HG03432 (cell line): ENCODE measurements at regions not wholly inside any gene's neighbourhood (a gene's known extent, or its start where the extent isn't known, plus 50 kb on each side); places are given as distances from the start of the nearest gene placed in this dataset.
"Not testable (repeated sequence)": the region's sequence is repeated elsewhere in the genome, so short reads cannot be mapped to it uniquely, and the experiment has no call there.

ENCODE experiments used
- ATAC-seq: cut with Tn5 transposase; IDR thresholded peaks from one replicate; pipeline ENCODE4 v1.9.1; 2021; ENCODE audit warnings: mild to moderate bottlenecking, moderate library complexity; ENCODE audit not compliant: unreplicated experiment

DNA sequence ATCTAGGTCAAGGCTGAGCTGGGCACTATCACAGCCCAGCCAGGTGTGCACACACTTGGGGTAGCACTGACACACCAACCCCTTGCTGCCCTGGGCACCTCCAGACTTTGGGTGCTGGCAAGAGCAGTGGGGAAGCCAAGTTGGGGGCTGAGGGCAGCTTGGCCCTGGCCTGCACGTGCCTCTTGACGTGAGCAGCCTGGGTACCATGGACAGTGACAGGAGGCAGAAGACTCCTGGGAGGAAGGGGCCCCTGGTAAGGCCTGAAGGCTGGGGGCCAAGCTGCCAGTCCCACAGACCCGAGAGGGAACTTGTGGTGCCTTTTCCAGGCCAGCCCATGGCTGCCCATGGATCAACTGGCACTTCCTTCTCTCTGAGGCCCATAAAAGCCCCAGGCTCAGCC is 124.1 kb upstream of the SFSWAP start:
- ATAC-seq: no peak

DNA sequence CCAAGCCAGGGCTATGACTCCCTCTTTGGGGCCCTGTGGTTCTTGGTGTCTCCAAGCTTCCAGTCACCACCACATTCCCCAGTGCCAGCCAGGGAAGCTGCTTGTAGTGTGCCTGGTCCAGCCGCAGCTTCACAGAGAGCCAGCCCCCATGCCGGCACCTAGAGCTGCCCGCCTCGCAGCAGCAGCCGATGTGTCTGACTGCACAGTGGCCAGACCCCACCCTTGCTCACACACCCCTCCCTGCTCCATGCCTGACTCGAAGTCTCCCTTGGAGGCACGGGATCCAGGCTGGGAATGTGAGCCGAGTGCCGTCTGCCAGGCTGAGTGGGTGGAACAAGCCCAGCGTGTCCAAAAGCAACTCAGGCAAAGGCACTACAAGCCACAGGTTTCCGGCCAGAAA is 123.3 kb upstream of the SFSWAP start:
- no peak for ATAC-seq

DNA sequence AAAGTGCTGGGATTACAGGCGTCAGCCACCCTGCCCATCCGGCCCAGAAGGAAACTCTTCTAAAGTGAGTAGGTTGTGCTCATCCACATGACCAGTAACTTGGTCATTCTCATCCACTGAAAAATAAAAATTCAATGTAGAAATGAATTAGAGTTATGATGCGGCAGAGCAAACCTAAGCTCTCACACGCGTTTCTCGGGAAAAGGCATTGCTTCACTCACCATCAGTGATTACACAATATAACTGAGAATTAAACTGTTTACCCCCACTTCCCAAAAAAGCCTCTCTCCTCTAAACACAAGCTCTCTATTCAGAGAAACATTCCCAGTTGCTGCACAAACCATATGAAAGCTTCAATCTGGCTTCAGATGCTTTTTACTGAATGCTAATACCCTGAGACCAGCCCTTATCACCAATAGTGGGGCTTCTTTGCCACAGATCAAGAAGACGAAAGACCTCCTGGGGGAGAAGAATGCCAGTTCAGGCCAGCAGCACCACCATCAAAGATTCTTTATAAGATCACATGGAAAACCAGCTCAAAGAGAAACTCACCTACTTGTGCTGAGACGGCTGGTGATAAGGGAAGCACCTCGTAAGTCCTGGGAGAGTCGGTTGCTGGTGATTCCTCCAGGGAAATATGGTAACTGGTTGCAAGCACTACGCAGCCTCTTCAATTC is 121.5 kb upstream of the SFSWAP start:
- ATAC-seq: no peak

DNA sequence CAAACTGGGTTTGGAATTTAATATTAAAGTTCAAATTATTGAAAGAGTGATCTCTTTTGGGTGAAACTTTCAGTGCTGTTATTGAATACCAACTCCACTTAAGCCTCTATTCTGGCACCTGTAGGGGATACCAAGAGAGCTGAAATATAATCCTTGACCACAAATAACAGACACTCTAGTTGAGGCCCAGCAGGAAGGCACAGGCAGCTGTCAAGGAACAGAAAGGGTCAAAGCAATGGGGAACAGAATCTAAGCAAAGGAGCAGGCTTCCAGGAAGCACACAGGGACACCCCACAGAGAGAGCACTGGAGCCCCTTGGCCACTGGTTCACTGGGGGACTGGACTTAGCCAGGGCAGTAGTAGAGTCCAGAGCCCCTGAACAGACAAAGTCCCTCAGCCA is 120.9 kb upstream of the SFSWAP start:
- no peak for ATAC-seq

DNA sequence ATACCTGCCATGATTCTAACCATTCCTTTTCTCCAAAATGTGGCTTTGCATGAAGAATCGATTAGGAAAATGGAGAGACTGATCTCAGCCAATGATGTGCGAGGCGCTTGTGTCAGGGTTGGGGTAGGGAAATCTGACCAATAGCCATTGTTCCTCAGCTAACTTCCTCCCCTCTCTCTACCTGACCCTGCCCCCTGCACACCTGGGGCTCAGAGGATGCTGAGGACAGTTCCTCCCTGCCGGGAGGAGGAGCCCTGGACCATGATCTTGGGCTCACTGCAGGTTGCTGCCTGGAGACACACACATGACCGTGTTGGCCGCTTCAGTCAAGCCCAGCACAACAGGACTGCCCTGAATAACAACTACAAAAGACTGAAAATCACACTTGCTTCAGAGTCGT is 119.8 kb upstream of the SFSWAP start:
- ATAC-seq: no peak

DNA sequence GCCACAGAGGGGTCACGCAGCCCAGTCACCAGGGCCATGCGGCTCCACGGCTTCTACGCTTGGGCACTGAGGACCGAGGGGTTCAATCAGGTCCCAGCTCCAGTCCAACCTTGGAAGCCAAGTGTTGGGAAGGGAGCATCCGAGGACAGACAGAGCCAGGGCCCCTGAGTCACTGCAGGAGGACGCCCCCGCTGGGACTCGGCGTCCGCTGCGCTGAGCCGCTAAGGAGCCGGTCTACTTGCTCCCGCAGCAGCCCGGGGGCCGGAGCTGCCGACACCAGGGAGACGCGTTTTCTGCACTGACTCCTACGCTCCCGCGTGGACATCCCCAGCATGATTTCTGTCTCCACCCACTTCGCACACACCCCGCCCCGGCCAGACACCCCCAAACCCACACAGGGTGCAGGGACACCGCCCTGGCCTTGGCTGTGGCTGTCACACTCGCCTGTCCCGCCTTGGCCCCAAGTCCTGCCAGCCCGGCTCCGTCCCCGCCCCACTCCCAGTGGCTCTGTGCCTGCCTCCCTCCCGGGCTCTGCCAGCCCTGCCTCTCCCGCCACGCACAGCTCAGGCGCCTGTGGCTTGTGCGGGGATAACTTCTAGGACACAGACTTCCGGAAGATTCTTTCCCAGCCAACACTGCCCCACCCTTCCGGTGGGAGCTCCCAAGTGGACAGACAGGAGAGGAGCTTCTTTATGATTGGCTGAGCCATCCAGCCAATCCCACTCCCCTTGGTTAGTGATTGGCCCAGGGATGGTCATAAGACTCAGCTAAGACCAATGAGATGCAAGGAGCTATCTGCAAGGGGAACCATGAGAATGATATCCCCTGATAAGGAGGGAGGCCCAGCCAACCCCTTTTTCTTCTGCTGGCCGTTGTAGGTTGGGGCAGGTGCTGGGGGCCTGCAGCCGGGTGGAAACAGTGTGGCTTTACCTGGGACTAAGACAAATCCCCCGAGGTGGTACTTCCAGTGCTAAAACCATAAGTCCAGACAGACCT is 118.9 kb upstream of the SFSWAP start:
- ATAC-seq: no peak

DNA sequence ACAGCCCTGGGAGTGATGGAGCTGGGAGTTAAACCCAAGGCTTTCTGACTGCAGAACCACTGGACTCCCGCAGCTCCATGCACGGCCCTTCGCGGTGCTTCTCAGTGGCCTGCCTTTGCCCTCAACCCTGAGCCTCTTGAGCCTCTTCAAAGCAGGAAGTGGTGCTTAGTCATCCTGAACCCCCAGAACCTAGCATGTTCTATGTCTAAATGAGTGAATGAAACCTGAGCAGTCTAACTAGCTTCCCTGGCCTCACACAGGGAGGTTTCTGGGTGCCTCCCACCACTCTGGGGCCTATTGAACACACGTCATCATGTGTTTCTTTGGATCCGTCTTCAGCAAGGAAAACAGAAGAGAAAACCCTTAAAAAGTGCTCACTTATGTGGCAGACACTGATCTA is 117.9 kb upstream of the SFSWAP start:
- peak; percentile 98 for ATAC-seq

DNA sequence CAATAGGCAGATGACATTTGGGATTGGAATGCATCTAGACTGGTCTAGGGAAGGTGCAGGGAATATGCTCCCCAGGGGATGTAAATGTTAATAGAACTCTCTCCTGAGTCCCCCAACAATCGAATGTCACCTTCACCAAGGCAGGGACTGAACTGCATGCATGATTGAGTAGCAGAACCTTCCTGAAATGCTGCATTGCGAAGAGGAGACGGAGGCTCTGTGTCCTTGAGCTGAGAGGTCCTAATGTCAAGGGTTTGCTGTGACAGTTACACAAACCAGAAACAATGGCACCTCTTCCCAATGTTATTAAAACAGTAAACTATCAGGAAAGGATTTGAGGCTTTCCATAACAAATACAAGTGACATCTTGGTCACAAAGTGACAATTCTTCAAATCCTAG is 117.5 kb upstream of the SFSWAP start:
- ATAC-seq: no peak

DNA sequence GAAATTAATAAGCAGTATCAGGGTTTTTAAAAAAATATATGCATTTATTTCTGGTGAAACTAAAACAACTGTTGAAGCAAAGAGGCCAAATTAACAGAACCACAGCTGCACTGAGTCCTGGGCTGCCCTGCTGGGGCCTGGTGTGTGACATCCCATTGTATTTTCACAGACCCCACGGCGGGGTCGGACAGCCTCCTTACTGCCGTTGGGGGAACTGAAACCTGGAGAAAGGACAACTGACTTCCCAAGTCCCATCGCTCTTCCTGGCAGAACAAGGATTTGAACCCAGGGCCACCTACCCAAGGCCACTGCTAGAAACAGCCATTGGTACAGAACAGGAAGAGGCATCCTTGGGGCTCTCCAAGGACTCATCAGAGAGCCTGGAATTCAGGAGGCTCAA is 114.8 kb upstream of the SFSWAP start:
- ATAC-seq: no peak

DNA sequence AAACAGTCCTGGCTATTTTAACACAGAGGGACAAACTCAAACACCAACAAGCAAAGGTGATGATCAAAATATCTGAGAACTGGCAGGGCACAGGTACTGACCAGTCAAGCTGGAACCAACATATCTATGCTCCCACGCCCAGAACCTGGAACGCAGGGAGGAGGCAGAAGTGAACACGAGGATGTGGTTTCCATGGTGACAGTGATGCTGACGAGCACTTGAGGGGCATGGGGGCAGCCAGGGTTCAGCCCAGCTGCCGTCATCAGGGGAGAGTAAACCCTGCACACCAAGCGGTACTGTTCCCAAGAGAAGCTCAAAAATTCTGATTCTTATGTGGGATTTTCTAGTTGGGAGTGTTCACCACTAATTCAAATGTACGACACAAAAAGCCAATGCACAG is 113.6 kb upstream of the SFSWAP start:
- ATAC-seq: no peak

DNA sequence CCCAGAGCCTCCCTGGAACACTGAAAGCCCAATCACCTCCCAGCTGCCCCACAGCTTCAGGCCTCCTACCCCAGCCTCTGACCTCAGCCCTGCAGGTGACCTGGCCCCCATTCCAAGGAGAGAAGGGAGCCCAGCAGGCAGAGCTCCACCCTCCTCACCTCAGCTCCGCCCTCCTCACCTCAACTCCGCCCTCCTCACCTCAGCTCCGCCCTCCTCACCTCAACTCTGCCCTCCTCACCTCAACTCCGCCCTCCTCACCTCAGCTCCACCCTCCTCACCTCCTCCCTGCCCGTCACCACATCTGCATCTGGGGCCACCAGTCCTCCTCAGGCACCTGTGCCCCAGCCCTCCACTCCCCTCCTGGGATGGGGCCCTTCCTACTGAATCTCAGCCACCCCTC is 112.2 kb upstream of the SFSWAP start:
- no peak for ATAC-seq

DNA sequence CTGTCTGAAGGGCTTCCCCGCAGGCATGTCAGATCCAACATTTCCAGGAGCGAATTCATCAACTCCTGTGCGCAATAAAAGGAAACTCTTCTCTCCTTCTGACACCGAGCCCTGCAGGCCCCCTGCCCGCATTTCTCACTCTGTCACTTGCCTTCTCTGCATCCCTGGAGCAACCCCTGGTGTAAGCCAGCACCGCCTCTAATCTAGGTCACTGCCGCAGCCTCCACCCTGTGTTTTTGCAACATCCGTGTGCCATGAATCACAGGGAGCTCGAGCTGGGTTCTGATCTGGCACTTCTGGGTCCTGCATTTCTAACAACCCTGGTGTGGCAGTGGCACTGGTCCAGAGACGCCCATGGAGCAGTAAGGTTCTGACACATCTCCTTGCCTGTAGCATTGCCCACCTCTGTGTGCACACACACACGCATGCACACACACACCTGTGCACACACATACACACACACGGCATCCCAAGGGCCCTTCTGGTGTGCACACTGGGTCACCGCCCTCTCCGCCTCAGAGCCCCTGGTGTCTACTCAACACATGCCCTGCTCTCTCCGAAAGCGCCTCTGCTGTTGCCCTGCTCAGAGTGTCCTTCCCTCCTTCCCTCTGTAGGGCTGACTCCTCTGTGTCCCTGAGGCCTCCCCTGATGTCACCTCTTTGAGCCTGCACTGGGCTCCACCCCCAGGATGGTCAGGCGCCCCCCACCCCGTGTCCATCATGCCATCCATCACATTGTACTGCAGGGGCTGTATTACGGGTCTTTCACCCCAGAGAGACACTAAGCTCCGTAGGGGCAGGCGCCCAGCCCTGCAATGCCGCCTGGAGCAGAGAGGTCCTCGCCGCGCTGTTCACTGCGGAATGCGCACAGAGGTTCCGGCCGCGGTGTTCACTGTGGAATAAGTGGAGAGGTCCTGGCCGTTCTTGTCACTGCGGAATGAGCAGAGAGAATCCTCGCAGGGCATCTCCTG is 111.4 kb upstream of the SFSWAP start:
- no peak for ATAC-seq

DNA sequence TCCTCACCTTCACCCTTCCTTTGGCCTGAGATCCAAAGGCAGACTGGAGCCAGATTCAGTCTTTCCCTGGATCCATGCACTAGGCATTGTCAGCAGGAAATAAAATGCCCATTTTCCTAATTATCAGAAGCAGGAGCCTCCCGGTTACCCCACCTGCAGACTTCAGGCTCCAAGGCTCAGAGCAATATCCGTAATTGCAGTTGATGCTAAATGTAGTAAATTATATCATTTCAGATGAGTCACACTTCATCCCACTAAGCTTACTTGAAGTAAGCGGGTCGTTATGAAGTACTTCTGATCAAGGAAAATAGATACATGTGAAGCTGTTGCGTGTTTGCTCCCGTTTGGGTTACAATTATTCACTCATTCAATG is 110.7 kb upstream of the SFSWAP start:
- ATAC-seq: no peak

DNA sequence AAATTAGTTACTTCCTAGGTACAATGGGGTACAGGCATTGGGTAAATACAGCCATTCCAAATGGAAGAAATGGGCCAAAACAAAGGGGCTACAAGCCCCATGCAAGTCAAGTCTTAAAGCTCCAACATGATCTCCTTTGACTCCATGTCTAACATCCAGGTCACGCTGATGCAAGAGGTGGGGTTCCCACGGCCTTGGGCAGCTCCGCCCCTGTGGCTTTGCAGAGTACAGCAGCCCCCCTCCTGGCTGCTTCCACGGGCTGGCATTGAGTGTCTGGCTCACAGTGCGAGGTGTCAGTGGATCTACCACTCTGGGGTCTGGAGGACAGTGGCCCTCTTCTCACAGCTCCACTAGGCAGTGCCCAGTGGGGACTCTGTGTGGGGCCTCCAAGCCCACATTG is 109.4 kb upstream of the SFSWAP start:
- not testable (repeated sequence) for ATAC-seq

DNA sequence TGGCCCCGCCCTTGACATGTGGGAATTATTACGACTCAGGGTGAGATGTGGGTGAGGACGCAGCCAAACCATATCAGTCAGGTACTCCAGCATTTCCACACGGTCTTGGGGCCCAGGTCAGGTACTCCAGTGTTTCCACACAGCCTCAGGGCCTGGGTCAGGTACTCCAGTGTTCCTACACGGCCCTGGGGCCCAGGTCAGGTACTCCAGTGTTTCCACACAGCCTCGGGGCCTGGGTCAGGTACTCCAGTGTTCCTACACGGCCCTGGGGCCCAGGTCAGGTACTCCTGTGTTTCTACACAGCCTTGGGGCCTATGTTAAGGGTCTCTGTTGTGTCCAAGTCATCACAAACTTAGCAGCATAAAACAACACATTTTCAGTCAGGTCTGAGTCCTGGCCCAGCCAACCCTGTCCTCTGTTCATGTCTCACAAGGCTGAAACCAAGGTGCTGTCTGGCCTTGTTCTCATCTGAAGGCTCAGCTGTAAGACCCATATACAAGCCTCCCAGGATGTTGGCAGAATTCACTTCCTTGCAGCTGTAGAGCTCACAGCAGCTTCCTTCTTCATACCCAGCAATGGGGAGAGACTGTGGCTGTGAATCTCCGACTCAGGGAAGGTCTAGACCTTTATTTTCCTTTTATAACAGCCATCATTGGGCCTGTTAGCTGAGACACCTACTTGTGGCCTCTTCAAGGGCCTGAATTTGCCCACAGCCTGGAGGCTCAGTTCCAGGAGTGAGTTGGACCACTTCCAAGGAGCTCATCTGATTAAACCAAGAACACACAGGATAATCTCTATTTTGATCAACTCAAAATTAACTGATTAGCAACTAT is 107.6 kb upstream of the SFSWAP start:
- ATAC-seq: no peak

DNA sequence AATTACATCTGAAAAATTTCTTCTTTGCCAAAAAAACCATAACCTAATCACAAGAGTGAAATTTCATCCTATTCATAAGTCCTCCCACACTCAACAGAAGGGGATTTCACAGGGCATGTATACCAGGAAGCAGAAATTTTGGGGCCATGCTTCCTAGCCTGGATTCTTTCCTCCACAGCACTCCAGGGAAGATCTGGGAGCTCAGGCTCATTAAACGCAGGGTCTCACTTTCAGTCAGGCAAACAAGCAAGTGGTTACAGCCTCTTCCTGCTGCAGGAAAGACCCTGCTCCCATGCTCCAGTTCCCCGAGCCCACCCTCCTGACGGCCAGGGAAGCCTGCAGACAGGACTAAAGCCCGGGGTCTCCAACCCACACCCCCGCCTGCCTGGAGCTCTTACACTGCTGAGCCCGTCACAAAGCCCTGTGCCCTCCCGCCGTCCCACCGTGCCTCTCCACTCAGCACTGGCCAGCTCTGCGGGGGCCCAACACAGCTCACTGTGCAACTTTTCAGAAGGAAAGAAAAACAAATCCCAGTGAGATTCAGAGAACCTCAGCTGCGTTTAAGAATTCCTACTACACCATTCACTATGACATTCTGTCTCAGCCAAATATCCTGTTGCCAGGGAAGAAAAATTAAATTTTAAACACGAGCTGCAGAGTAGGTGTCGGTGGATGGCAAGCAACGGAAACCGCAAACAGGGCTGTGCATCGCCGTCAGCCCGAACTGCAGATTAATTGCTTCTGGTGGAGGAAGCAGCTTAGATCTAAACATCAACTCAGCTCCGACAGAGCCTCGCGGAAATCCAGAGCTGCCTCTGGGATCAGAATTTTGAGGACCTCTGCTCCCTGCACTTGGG is 106.7 kb upstream of the SFSWAP start:
- ATAC-seq: peak; percentile 26

DNA sequence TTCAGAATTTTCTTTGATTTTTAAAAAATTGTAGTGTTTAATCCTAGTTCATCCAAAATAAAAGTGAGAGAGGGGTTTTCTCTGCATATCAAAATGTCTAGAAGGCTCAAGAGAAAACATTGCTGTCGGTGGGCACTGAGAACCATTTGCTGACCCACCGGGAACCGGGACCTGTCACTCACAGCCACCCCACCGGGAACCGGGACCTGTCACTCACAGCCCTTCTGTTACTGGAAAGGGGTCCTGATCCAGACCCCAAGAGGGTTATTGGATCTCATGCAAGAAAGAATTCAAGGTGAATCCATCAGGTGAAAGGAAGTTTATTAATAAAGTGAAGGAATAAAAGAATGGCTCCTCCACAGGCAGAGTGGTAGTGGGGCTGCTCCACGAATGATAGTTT is 106.0 kb upstream of the SFSWAP start:
- ATAC-seq: no peak

DNA sequence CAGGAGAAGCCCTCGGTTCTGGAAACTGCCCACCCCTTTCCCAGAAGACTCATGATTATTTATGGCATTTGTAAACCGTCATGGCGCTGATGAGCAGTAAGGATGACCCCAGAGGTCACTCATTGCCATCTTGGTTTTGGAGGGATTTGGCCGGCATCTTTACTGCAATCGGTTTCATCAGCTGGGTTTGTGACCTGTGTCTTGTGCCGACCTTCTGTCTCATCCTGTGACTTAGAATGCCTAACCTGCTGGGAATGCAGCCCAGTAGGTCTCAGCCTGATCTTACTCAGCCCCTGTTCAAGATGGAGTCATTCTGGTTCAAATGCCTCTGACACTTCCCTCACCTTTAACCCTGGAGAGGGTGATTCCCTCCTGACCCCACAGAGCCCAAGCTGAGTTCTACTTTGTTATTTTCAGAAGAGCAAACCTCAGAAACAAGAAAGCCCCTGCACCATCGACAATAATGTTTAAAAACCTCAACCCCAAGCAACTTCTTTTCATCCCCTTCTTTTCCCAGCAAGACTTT is 105.5 kb upstream of the SFSWAP start:
- no peak for ATAC-seq
